ENCODE measurements at regions not wholly inside any gene's neighbourhood (a gene's known extent, or its start where the extent isn't known, plus 50 kb on each side); places are given as distances from the start of the nearest gene placed in this dataset.
"Not testable (repeated sequence)": the region's sequence is repeated elsewhere in the genome, so short reads cannot be mapped to it uniquely, and the experiment has no call there.

- TF ChIP-seq CTCF (conservative IDR thresholded peaks at IDR 0.05; ENCODE audit: low read length); EZH2phosphoT487 (IDR thresholded peaks at IDR 0.05; ENCODE audit: borderline replicate concordance, low read depth, low read length): not testable (repeated sequence)
Observed at GRCh38 chr4:104326991-104327694, 167.6 kb downstream of the CXXC4 start.

Measured in OCI-LY7 (cell line).